ENCODE measurements at regions not wholly inside any gene's neighbourhood (a gene's known extent, or its start where the extent isn't known, plus 50 kb on each side); places are given as distances from the start of the nearest gene placed in this dataset.

DNA sequence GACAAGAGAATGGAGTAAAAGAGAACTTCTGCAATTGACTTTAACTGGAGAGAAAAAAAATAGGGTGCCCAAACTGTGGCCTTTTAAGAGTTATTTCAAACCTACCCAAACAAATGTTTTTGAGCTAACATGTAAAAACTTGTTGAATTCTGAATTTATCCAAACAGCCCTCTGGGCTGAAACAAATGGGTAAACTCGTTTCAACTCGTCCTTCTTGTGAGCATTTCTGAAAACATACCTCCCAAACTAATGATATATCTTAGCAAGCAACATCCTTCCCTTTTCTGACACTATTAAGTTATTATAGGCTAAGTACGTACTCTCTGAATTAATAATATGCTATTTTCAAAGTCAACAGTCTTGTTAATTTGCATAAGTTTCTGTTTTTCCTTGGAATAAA lies 793.0 kb upstream of the ACVR2A start:
- no peak overlapping the region for H2AK5ac ChIP-seq (ENCODE audit: insufficient read length, low read length)
- no peak overlapping the region for H4K91ac ChIP-seq (ENCODE audit: insufficient read length, low read depth, low read length)
- no peaks in the 10 kb centered on the region for H4K20me1 ChIP-seq (ENCODE audit: control insufficient read depth, insufficient read depth, insufficient read length)
- no peak overlapping the region for H3K4ac ChIP-seq (ENCODE audit: low read depth, low read length)
- no peak overlapping the region for H3K56ac ChIP-seq (ENCODE audit: insufficient read length, low read depth, low read length)
- no peaks in the 10 kb centered on the region for H3K23me2 ChIP-seq (ENCODE audit: insufficient read length, low read depth, low read length, poor library complexity, severe bottlenecking)
- H2BK12ac ChIP-seq (ENCODE audit: insufficient read length, low read depth, low read length), result no peak overlapping the region
- Mint-ChIP-seq H3K36me3 (ENCODE audit: insufficient read depth in 1 of 3, low read depth in 3 of 3) (peaks cover 0 to 7% (median 2%) of the 10 kb centered on the region in 3 experiments; a peak in 4 of 7 replicates), H3K27ac (no peak overlapping the region), H3K9me3 (peaks cover 4% of the 10 kb centered on the region in 2 experiments; a peak in 3 of 5 replicates), H3K27me3 (ENCODE audit: low read depth) (no peaks in the 10 kb centered on the region), H3K4me1 (peaks cover 6 to 14% of the 10 kb centered on the region in 2 experiments; a peak in 3 of 4 replicates), H3K4me3 (no peak overlapping the region)
- H2BK120ac ChIP-seq (ENCODE audit: low read depth, low read length, poor library complexity, severe bottlenecking), result no peak overlapping the region
- no peak overlapping the region for H3K23ac ChIP-seq (ENCODE audit: insufficient read length, low read depth, low read length)
- H3K27me3 ChIP-seq (ENCODE audit: insufficient read depth, low read length), result no peaks in the 10 kb centered on the region
- no peak for DNase-seq
- peaks cover 2% of the 10 kb centered on the region; the same call in 1 of the 2 replicates for H3K4me1 ChIP-seq (ENCODE audit: insufficient read depth, low read length)
- no peaks in the 10 kb centered on the region for H3K9me3 ChIP-seq (ENCODE audit: control insufficient read depth, low read depth, low read length)
- no peak for TF ChIP-seq CTCF (conservative IDR thresholded peaks at IDR 0.05)
- no peak overlapping the region for H4K8ac ChIP-seq (replicated peaks; ENCODE audit: insufficient read length, low read depth, low read length)
- H4K5ac ChIP-seq (ENCODE audit: insufficient read length, low read depth, low read length), result no peak overlapping the region
- H3K79me2 ChIP-seq (ENCODE audit: insufficient read depth, low read length), result no peaks in the 10 kb centered on the region
- no peak overlapping the region for H3K9ac ChIP-seq (ENCODE audit: extremely low read depth, insufficient read length, low read length)
- no peaks in the 10 kb centered on the region for H3K79me1 ChIP-seq (ENCODE audit: insufficient read depth, low read depth, low read length, poor library complexity, severe bottlenecking)
- H2BK20ac ChIP-seq (ENCODE audit: low read depth, low read length, poor library complexity, severe bottlenecking), result no peak overlapping the region
- no peak overlapping the region for H3K18ac ChIP-seq (ENCODE audit: insufficient read length, low read depth, low read length)
- H2BK15ac ChIP-seq (ENCODE audit: low read depth, low read length), result no peak overlapping the region
- no peak overlapping the region for H2AFZ ChIP-seq (ENCODE audit: low read length)
- WGBS (ENCODE audit: extremely low coverage, insufficient read length, low lambda C conversion rate), result no CpG with 5 or more reads among the region's 3 CpGs
- no peak overlapping the region for H3K4me2 ChIP-seq (ENCODE audit: insufficient read depth, insufficient read length, low read length)
- no peak overlapping the region for H2BK5ac ChIP-seq (ENCODE audit: insufficient read length, low read length)
- no peak overlapping the region for H3K14ac ChIP-seq (ENCODE audit: insufficient read depth, low read length)
- no peak overlapping the region for H3T11ph ChIP-seq (ENCODE audit: low read length)
- no peak overlapping the region for H3K27ac ChIP-seq (ENCODE audit: insufficient read length, low read depth, low read length)
